BE2C (cell line): ENCODE measurements at regions not wholly inside any gene's neighbourhood (a gene's known extent, or its start where the extent isn't known, plus 50 kb on each side); places are given as distances from the start of the nearest gene placed in this dataset.
A peak's percentile ranks its signal among the peaks of the same experiment; 100 is the strongest.

Source experiments
- DNase-seq: peaks from one replicate; pipeline ENCODE4 v3.0.0-alpha.2; 2020
- H3K27me3 ChIP-seq: fragments of 250-450 bp; sonication (Bioruptor Pico); 2 replicates; pipeline ENCODE4 v1.5.1; 2020; ENCODE audit warnings: mild to moderate bottlenecking
- H3K36me3 ChIP-seq: fragments of 250-450 bp; sonication (Bioruptor Pico); 2 replicates; pipeline ENCODE4 v1.5.1; 2020; ENCODE audit warnings: mild to moderate bottlenecking
- H3K4me1 ChIP-seq: fragments of 250-450 bp; sonication (Bioruptor Pico); 2 replicates; pipeline ENCODE4 v1.5.1; 2020
- H3K4me3 ChIP-seq: 2 replicates; pipeline ENCODE4 v1.5.1; 2011; ENCODE audit warnings: low read depth, low read length
- H3K9me3 ChIP-seq: fragments of 250-450 bp; sonication (Bioruptor Pico); 2 replicates; pipeline ENCODE4 v1.5.1; 2020
- CTCF ChIP-seq: IDR thresholded peaks from 2 replicates; pipeline ENCODE4 v1.5.1; 2012; ENCODE audit warnings: mild to moderate bottlenecking, low read depth, low read length

GRCh38 chr3:78347176-78347575 lies 1307.3 kb downstream of the ROBO2 start:
- Histone ChIP-seq H3K4me3 (no peak overlapping the region), H3K9me3 (no peaks in the 10 kb centered on the region), H3K27me3 (no peaks in the 10 kb centered on the region), H3K36me3 (no peaks in the 10 kb centered on the region), H3K4me1 (no peaks in the 10 kb centered on the region; the same call in 1 of the 2 replicates)
- no peak for DNase-seq
- TF ChIP-seq CTCF = no peak

- no peak overlapping the region for H3K4me3 ChIP-seq
- TF ChIP-seq CTCF = no peak
- H3K27me3 ChIP-seq = no peaks in the 10 kb centered on the region
- no peaks in the 10 kb centered on the region for H3K9me3 ChIP-seq
- no peaks in the 10 kb centered on the region for H3K36me3 ChIP-seq
- no peaks in the 10 kb centered on the region; the same call in 1 of the 2 replicates for H3K4me1 ChIP-seq
- peak; percentile 23 for DNase-seq
Measured at GRCh38 chr3:78348664-78349063, 1308.8 kb downstream of the ROBO2 start.

GRCh38 chr3:78349571-78349970 lies 1309.7 kb downstream of the ROBO2 start:
- Histone ChIP-seq H3K27me3 (no peaks in the 10 kb centered on the region), H3K36me3 (no peaks in the 10 kb centered on the region), H3K4me1 (no peaks in the 10 kb centered on the region; the same call in 1 of the 2 replicates), H3K9me3 (no peaks in the 10 kb centered on the region), H3K4me3 (no peak overlapping the region)
- no peak for TF ChIP-seq CTCF
- no peak for DNase-seq

- TF ChIP-seq CTCF = no peak
- no peaks in the 10 kb centered on the region for H3K36me3 ChIP-seq
- no peaks in the 10 kb centered on the region; the same call in 1 of the 2 replicates for H3K4me1 ChIP-seq
- H3K9me3 ChIP-seq = no peaks in the 10 kb centered on the region
- no peak overlapping the region for H3K4me3 ChIP-seq
- H3K27me3 ChIP-seq = no peaks in the 10 kb centered on the region
- DNase-seq = no peak
Measured at GRCh38 chr3:78351334-78351733, 1311.4 kb downstream of the ROBO2 start.

GRCh38 chr3:78353231-78353630 lies 1313.3 kb downstream of the ROBO2 start:
- Histone ChIP-seq H3K9me3 (no peaks in the 10 kb centered on the region), H3K4me3 (no peak overlapping the region), H3K4me1 (no peaks in the 10 kb centered on the region; the same call in 1 of the 2 replicates), H3K36me3 (no peaks in the 10 kb centered on the region), H3K27me3 (no peaks in the 10 kb centered on the region)
- no peak for DNase-seq
- no peak for TF ChIP-seq CTCF

- Histone ChIP-seq H3K27me3 (no peaks in the 10 kb centered on the region), H3K36me3 (no peaks in the 10 kb centered on the region), H3K9me3 (no peaks in the 10 kb centered on the region), H3K4me3 (no peak overlapping the region), H3K4me1 (no peaks in the 10 kb centered on the region)
- TF ChIP-seq CTCF = no peak
- DNase-seq = no peak
Measured at GRCh38 chr3:78360849-78361248, 1321.0 kb downstream of the ROBO2 start.
